DOHH2 (cell line): ENCODE measurements at regions not wholly inside any gene's neighbourhood (a gene's known extent, or its start where the extent isn't known, plus 50 kb on each side); places are given as distances from the start of the nearest gene placed in this dataset.

Source experiments
- H3F3A ChIP-seq: fragments of 200-600 bp; sonication (generic), shearing (Covaris generic); 2 replicates; pipeline ENCODE4 v1.6.0; 2016; ENCODE audit warnings: antibody characterized with exemption, mild to moderate bottlenecking; ENCODE audit not compliant: control insufficient read depth, insufficient read depth
- H3K27ac ChIP-seq: fragments of 200-600 bp; sonication (generic); 2 replicates; pipeline ENCODE4 v1.5.1; 2014; ENCODE audit warnings: low read depth, mild to moderate bottlenecking, low read length, moderate library complexity
- H3K27me3 ChIP-seq: fragments of 200-600 bp; sonication (generic); 2 replicates; pipeline ENCODE4 v1.6.1; 2014; ENCODE audit warnings: mild to moderate bottlenecking, low read length, mixed read lengths; ENCODE audit not compliant: control insufficient read depth
- H3K36me3 ChIP-seq: fragments of 200-600 bp; sonication (generic); 2 replicates; pipeline ENCODE4 v1.6.1; 2014; ENCODE audit warnings: mild to moderate bottlenecking, low read length, moderate library complexity, mixed read lengths; ENCODE audit not compliant: control insufficient read depth
- H3K4me1 ChIP-seq: fragments of 200-600 bp; sonication (generic); 2 replicates; pipeline ENCODE4 v1.6.1; 2014; ENCODE audit warnings: mild to moderate bottlenecking, low read length, mixed read lengths; ENCODE audit not compliant: control insufficient read depth
- H3K4me2 ChIP-seq: fragments of 200-600 bp; sonication (generic); 2 replicates; pipeline ENCODE4 v1.6.0; 2014; ENCODE audit warnings: mild to moderate bottlenecking, low read length, moderate library complexity
- H3K4me3 ChIP-seq: fragments of 200-600 bp; sonication (generic); 2 replicates; pipeline ENCODE4 v1.5.1; 2014; ENCODE audit warnings: mild to moderate bottlenecking, low read length, mixed read lengths
- H3K79me2 ChIP-seq: fragments of 200-600 bp; sonication (generic); 2 replicates; pipeline ENCODE4 v1.6.1; 2014; ENCODE audit warnings: mild to moderate bottlenecking, low read length, mixed read lengths; ENCODE audit not compliant: control insufficient read depth
- H3K9me2 ChIP-seq: fragments of 200-600 bp; sonication (generic); replicated peaks from 2 replicates; pipeline ENCODE4 v1.6.1; 2014; ENCODE audit warnings: mild to moderate bottlenecking, low read length, mixed read lengths; ENCODE audit not compliant: control insufficient read depth
- H3K9me3 ChIP-seq: fragments of 200-600 bp; sonication (generic); 2 replicates; pipeline ENCODE4 v1.6.1; 2014; ENCODE audit warnings: antibody characterized with exemption, low read length, mixed read lengths; ENCODE audit not compliant: control insufficient read depth, insufficient read depth
- H4K20me1 ChIP-seq: fragments of 200-600 bp; sonication (generic); 2 replicates; pipeline ENCODE4 v1.6.0; 2014; ENCODE audit warnings: low read depth, mild to moderate bottlenecking, antibody characterized with exemption, low read length, moderate library complexity; ENCODE audit not compliant: control insufficient read depth, insufficient read depth
- CTCF ChIP-seq: fragments of 200-600 bp; sonication (generic); IDR thresholded peaks from one replicate; pipeline ENCODE4 v1.5.1; 2014; ENCODE audit warnings: antibody characterized with exemption, mild to moderate bottlenecking, low read depth, low read length; ENCODE audit not compliant: poor library complexity, severe bottlenecking
- EZH2phosphoT487 ChIP-seq: fragments of 200-600 bp; sonication (generic); IDR thresholded peaks from 2 replicates; pipeline ENCODE4 v1.6.1; 2017; ENCODE audit warnings: borderline replicate concordance, mild to moderate bottlenecking, antibody characterized with exemption, low read length, moderate library complexity, mixed read lengths

GRCh38 chr18:71798986-71799673 is 745.0 kb downstream of the CBLN2 start:
- Histone ChIP-seq H4K20me1 (no peaks in the 10 kb centered on the region), H3K36me3 (no peaks in the 10 kb centered on the region), H3K79me2 (no peaks in the 10 kb centered on the region), H3F3A (no peaks in the 10 kb centered on the region), H3K4me3 (no peak overlapping the region), H3K4me1 (0 out of 2 replicates have a peak, but pooled peaks cover 3% of the 10 kb centered on the region), H3K9me3 (no peaks in the 10 kb centered on the region), H3K9me2 (no peaks in the 10 kb centered on the region), H3K27ac (no peak overlapping the region), H3K4me2 (no peak overlapping the region), H3K27me3 (no peaks in the 10 kb centered on the region)
- no peak for TF ChIP-seq CTCF
- TF ChIP-seq EZH2phosphoT487, result no peak

GRCh38 chr18:71797554-71797953 is 746.6 kb downstream of the CBLN2 start:
- no peaks in the 10 kb centered on the region for H3K27me3 ChIP-seq
- no peak overlapping the region for H3K4me3 ChIP-seq
- no peaks in the 10 kb centered on the region for H4K20me1 ChIP-seq
- H3K9me3 ChIP-seq, result no peaks in the 10 kb centered on the region
- 0 out of 2 replicates have a peak, but pooled peaks cover 3% of the 10 kb centered on the region for H3K4me1 ChIP-seq
- H3K4me2 ChIP-seq, result no peak overlapping the region
- no peak overlapping the region for H3K27ac ChIP-seq
- no peaks in the 10 kb centered on the region for H3F3A ChIP-seq
- no peaks in the 10 kb centered on the region for H3K79me2 ChIP-seq
- no peaks in the 10 kb centered on the region for H3K9me2 ChIP-seq
- no peaks in the 10 kb centered on the region for H3K36me3 ChIP-seq
- no peak for TF ChIP-seq CTCF

- Histone ChIP-seq H3K27me3 (no peaks in the 10 kb centered on the region), H3K9me3 (no peaks in the 10 kb centered on the region), H3K4me3 (no peak overlapping the region), H3K4me2 (no peak overlapping the region), H4K20me1 (no peaks in the 10 kb centered on the region), H3F3A (no peaks in the 10 kb centered on the region), H3K79me2 (no peaks in the 10 kb centered on the region), H3K4me1 (no peaks in the 10 kb centered on the region), H3K27ac (no peak overlapping the region), H3K36me3 (no peaks in the 10 kb centered on the region), H3K9me2 (no peaks in the 10 kb centered on the region)
- no peak for TF ChIP-seq EZH2phosphoT487
- peak; percentile 60 for TF ChIP-seq CTCF
Measured at GRCh38 chr18:71784777-71785176, 759.4 kb downstream of the CBLN2 start.
